ENCODE measurements at regions not wholly inside any gene's neighbourhood (a gene's known extent, or its start where the extent isn't known, plus 50 kb on each side); places are given as distances from the start of the nearest gene placed in this dataset.
A peak's percentile ranks its signal among the peaks of the same experiment; 100 is the strongest.

- DNase-seq (ENCODE audit: low read depth) = peak; percentile 53
- TF ChIP-seq CTCF (conservative IDR thresholded peaks at IDR 0.05; ENCODE audit: low read depth, low read length) = no peak
- no peak overlapping the region for H3K4me3 ChIP-seq (ENCODE audit: low read depth, low read length)
These were observed 161.6 kb upstream of the SOX5 start for GRCh38 chr12:24111086-24111485.

GRCh38 chr12:24109381-24110039, 160.0 kb upstream of the SOX5 start:
- TF ChIP-seq CTCF (conservative IDR thresholded peaks at IDR 0.05; ENCODE audit: low read depth, low read length) = peak; percentile 70
- H3K4me3 ChIP-seq (ENCODE audit: low read depth, low read length) = no peak overlapping the region
- peak; percentile 58 for DNase-seq (ENCODE audit: low read depth)

- no peak for DNase-seq (ENCODE audit: low read depth)
- H3K4me3 ChIP-seq (ENCODE audit: low read depth, low read length) = no peak overlapping the region
- TF ChIP-seq CTCF (conservative IDR thresholded peaks at IDR 0.05; ENCODE audit: low read depth, low read length) = no peak
These were observed 153.2 kb upstream of the SOX5 start for GRCh38 chr12:24102676-24103075.

GRCh38 chr12:24099576-24099975, 150.1 kb upstream of the SOX5 start:
- DNase-seq (ENCODE audit: low read depth) = no peak
- TF ChIP-seq CTCF (conservative IDR thresholded peaks at IDR 0.05; ENCODE audit: low read depth, low read length) = no peak
- no peak overlapping the region for H3K4me3 ChIP-seq (ENCODE audit: low read depth, low read length)

- DNase-seq (ENCODE audit: low read depth) = no peak
- no peak overlapping the region for H3K4me3 ChIP-seq (ENCODE audit: low read depth, low read length)
- no peak for TF ChIP-seq CTCF (conservative IDR thresholded peaks at IDR 0.05; ENCODE audit: low read depth, low read length)
These were observed 145.8 kb upstream of the SOX5 start for GRCh38 chr12:24095245-24095644.

- DNase-seq (ENCODE audit: low read depth) = no peak
- H3K4me3 ChIP-seq (ENCODE audit: low read depth, low read length) = no peak overlapping the region
- no peak for TF ChIP-seq CTCF (conservative IDR thresholded peaks at IDR 0.05; ENCODE audit: low read depth, low read length)
These were observed 140.0 kb upstream of the SOX5 start for GRCh38 chr12:24089510-24089890.

- TF ChIP-seq CTCF (conservative IDR thresholded peaks at IDR 0.05; ENCODE audit: low read depth, low read length) = no peak
- no peak overlapping the region for H3K4me3 ChIP-seq (ENCODE audit: low read depth, low read length)
- DNase-seq (ENCODE audit: low read depth) = peak; percentile 45
These were observed 139.5 kb upstream of the SOX5 start for GRCh38 chr12:24088751-24089509.

All from choroid plexus epithelial cell (primary cell).